ENCODE measurements at regions not wholly inside any gene's neighbourhood (a gene's known extent, or its start where the extent isn't known, plus 50 kb on each side); places are given as distances from the start of the nearest gene placed in this dataset.
"Not testable (repeated sequence)": the region's sequence is repeated elsewhere in the genome, so short reads cannot be mapped to it uniquely, and the experiment has no call there.

GRCh38 chr14:105686462-105687170 is 160.2 kb downstream of the TMEM121 start:
- 92 to 93% methylated on average over 14 to 33 of the region's 34 CpGs for WGBS, 2 donors
- ATAC-seq (ENCODE audit: insufficient read depth, low FRiP score); H3K4me1 ChIP-seq (ENCODE audit: control insufficient read depth in 5 of 5, insufficient read depth in 5 of 5, low read length in 5 of 5); DNase-seq; H3K36me3 ChIP-seq (ENCODE audit: control insufficient read depth in 4 of 4, insufficient read depth in 4 of 4, low read length in 4 of 4); H3K27ac ChIP-seq (ENCODE audit: low read depth in 1 of 2, low read length in 1 of 2); H3K4me3 ChIP-seq; H3K9ac ChIP-seq (ENCODE audit: insufficient read depth in 1 of 2, low read length in 2 of 2); H3K27me3 ChIP-seq (ENCODE audit: control insufficient read depth in 3 of 3, insufficient read depth in 3 of 3, low read length in 2 of 3): not testable (repeated sequence)
- H3K9me3 ChIP-seq (ENCODE audit: control insufficient read depth in 4 of 4, insufficient read depth in 3 of 4, low read length in 3 of 4), result peaks cover 0 to 13% (median under 1%) of the 10 kb centered on the region in 4 donors

- H3K4me1 ChIP-seq (ENCODE audit: control insufficient read depth in 5 of 5, insufficient read depth in 5 of 5, low read length in 5 of 5); H3K27me3 ChIP-seq (ENCODE audit: control insufficient read depth in 3 of 3, insufficient read depth in 3 of 3, low read length in 2 of 3); H3K27ac ChIP-seq (ENCODE audit: low read depth in 1 of 2, low read length in 1 of 2); H3K36me3 ChIP-seq (ENCODE audit: control insufficient read depth in 4 of 4, insufficient read depth in 4 of 4, low read length in 4 of 4); DNase-seq; ATAC-seq (ENCODE audit: insufficient read depth, low FRiP score); H3K4me3 ChIP-seq; H3K9ac ChIP-seq (ENCODE audit: insufficient read depth in 1 of 2, low read length in 2 of 2): not testable (repeated sequence)
- 83 to 85% methylated on average over 23 of the region's 23 CpGs for WGBS, 2 donors
- H3K9me3 ChIP-seq (ENCODE audit: control insufficient read depth in 4 of 4, insufficient read depth in 3 of 4, low read length in 3 of 4), result peaks cover 0 to 13% (median under 1%) of the 10 kb centered on the region in 4 donors
Measured at GRCh38 chr14:105687171-105688022, 161.0 kb downstream of the TMEM121 start.

- H3K4me1 ChIP-seq (ENCODE audit: control insufficient read depth in 5 of 5, insufficient read depth in 5 of 5, low read length in 5 of 5); H3K36me3 ChIP-seq (ENCODE audit: control insufficient read depth in 4 of 4, insufficient read depth in 4 of 4, low read length in 4 of 4); H3K27ac ChIP-seq (ENCODE audit: low read depth in 1 of 2, low read length in 1 of 2); H3K27me3 ChIP-seq (ENCODE audit: control insufficient read depth in 3 of 3, insufficient read depth in 3 of 3, low read length in 2 of 3); H3K9ac ChIP-seq (ENCODE audit: insufficient read depth in 1 of 2, low read length in 2 of 2); H3K4me3 ChIP-seq; ATAC-seq (ENCODE audit: insufficient read depth, low FRiP score); DNase-seq: not testable (repeated sequence)
- peaks cover 0 to 13% (median under 1%) of the 10 kb centered on the region in 4 donors for H3K9me3 ChIP-seq (ENCODE audit: control insufficient read depth in 4 of 4, insufficient read depth in 3 of 4, low read length in 3 of 4)
- 55 to 80% methylated on average over 9 to 11 of the region's 11 CpGs for WGBS, 2 donors
Measured at GRCh38 chr14:105688023-105688351, 161.6 kb downstream of the TMEM121 start.

- not testable (repeated sequence) for H3K27ac ChIP-seq (ENCODE audit: low read depth in 1 of 2, low read length in 1 of 2); H3K27me3 ChIP-seq (ENCODE audit: control insufficient read depth in 3 of 3, insufficient read depth in 3 of 3, low read length in 2 of 3); ATAC-seq (ENCODE audit: insufficient read depth, low FRiP score); H3K4me1 ChIP-seq (ENCODE audit: control insufficient read depth in 5 of 5, insufficient read depth in 5 of 5, low read length in 5 of 5); H3K9ac ChIP-seq (ENCODE audit: insufficient read depth in 1 of 2, low read length in 2 of 2); DNase-seq; H3K36me3 ChIP-seq (ENCODE audit: control insufficient read depth in 4 of 4, insufficient read depth in 4 of 4, low read length in 4 of 4); H3K4me3 ChIP-seq
- WGBS, 2 donors, result 88 to 93% methylated on average over 2 to 4 of the region's 4 CpGs
- H3K9me3 ChIP-seq (ENCODE audit: control insufficient read depth in 4 of 4, insufficient read depth in 3 of 4, low read length in 3 of 4), result peaks cover 0 to 13% (median under 1%) of the 10 kb centered on the region in 4 donors
Measured at GRCh38 chr14:105688664-105689221, 162.4 kb downstream of the TMEM121 start.

DNA sequence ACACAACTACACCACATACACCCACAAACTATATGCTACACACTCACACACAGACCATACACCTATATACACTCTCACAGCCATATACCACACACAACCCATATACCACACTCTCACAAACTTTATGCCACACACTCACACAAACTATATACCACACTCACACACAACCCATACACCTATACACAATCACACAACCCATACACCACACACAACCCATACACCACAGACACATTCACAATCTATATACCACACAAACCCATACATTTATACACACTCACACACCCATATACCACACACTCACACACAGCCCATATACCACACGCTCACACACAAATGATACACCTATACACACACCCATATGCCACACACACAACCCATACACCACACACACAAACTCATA is 163.3 kb downstream of the TMEM121 start:
- Histone ChIP-seq H3K4me3 (no peak overlapping the region), H3K9me3 (ENCODE audit: control insufficient read depth in 4 of 4, insufficient read depth in 3 of 4, low read length in 3 of 4) (peaks cover 0 to 21% (median under 1%) of the 10 kb centered on the region in 4 donors), H3K4me1 (ENCODE audit: control insufficient read depth in 5 of 5, insufficient read depth in 5 of 5, low read length in 5 of 5) (no peaks in the 10 kb centered on the region), H3K27ac (ENCODE audit: low read depth in 1 of 2, low read length in 1 of 2) (no peak overlapping the region), H3K27me3 (ENCODE audit: control insufficient read depth in 3 of 3, insufficient read depth in 3 of 3, low read length in 2 of 3) (no peaks in the 10 kb centered on the region), H3K9ac (ENCODE audit: insufficient read depth in 1 of 2, low read length in 2 of 2) (no peak overlapping the region), H3K36me3 (ENCODE audit: control insufficient read depth in 4 of 4, insufficient read depth in 4 of 4, low read length in 4 of 4) (no peaks in the 10 kb centered on the region)
- ATAC-seq (ENCODE audit: insufficient read depth, low FRiP score) (no peak), DNase-seq (no peak)
- TF ChIP-seq CTCF (IDR thresholded peaks at IDR 0.05; ENCODE audit: control extremely low read depth, extremely low read depth), result no peak
- 91 to 98% methylated on average over 1 of the region's 1 CpG for WGBS, 2 donors
